Hepatic stellate cell (primary cell): ENCODE measurements at regions not wholly inside any gene's neighbourhood (a gene's known extent, or its start where the extent isn't known, plus 50 kb on each side); places are given as distances from the start of the nearest gene placed in this dataset.

Experiments used
- DNase-seq: peaks from one replicate; pipeline ENCODE4 v3.0.0; 2011; ENCODE audit warnings: low spot score

- no peak for DNase-seq
Observed at GRCh38 chr6:14903176-14904038, 342.5 kb upstream of the JARID2 start.

DNA sequence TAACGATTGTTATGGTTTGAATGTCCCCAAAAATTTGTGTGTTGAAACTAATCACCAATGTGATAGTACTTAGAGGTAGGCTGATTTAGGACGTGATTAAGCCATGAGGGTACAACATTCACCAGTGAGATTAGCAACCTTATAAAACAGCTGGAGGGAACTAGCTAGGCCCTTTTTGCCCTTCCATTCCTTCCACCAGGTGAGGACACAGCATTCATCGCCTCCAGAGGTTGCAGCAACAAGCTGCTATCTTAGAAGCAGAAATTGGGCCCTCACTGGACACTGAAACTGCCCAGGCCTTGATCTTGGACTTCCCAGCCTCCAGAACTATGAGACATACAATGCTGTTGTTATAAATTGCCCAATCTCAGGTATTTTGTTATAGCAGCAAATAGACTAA, 340.7 kb upstream of the JARID2 start:
- no peak for DNase-seq

GRCh38 chr6:14906621-14907020, 339.2 kb upstream of the JARID2 start:
- no peak for DNase-seq

DNA sequence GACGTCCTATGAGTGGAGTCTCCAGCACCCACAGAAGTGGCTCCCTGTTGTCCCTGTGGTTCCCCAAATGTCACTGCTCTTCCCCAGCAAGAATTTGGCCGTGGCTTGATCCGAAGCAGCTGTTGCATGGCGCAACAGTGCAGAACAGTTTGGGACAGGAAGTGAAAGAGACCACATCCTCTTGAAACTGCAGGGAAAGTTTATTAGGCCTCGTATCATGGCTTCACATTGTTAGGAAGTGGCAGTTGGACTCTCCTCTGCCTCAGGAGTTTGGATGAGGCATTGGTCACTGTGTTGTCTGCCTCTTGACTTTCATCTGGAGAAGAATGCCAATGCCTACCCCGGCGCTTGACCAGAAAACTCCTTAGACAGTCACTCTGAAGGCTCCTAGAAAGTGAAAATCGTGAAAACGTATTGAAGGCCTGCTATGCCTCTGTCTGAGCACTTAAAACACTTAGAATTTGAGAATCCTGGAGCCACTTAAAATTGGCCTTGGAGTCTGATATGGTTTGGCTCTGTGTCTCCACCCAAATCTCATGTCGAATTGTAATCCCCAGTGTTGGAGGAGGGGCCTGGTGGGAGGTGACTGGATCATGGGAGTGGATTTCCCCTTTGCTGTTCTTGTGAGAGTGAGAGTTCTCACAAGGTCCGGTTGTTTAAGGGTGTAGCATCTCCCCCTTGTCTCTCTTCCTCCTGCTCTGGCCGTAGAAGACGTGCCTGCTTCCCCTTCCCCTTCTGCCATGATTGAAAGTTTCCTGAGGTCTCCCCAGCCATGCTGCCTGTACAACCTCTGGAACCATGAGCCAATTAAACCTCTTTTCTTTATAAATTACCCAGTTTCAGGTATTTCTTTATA, 334.9 kb upstream of the JARID2 start:
- DNase-seq = no peak

DNA sequence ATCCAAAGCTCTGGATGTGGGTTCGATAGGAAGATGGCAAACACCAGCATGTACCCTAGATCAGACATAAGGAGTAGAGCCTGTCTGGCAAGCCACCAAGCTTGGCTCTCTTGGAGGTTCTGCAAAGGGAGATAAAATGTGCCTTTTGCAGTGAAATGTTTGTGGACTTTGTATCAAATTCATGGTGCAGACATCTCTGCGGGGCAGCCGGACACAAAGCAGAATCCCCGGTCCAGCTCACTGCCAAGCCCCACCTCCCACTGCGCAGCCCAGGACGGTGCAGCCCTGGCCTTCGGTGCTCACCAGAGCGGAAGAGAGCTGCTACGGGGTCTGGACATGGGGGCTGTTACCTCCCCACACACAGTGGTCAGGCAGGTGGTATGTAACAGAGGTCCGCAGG, 333.6 kb upstream of the JARID2 start:
- no peak for DNase-seq

DNA sequence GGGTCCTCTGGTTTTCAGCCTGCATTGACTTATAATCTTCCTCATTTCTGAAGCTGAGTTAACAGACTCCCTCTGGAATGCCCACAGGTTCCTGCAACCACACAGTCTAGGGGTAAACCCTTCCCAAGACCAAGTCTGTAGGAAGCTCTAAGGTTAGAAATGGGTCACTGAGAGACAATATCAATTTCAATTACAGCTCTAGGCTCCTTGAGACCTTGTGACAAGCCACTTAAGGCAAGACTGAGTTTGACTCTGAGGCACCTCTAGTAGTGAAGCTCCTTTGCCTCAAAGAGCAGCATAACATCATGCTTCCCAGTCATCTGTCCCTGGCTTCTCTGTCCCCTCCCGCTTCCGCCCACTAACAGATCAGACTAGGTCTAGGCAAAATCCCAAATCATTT, 333.2 kb upstream of the JARID2 start:
- no peak for DNase-seq

DNA sequence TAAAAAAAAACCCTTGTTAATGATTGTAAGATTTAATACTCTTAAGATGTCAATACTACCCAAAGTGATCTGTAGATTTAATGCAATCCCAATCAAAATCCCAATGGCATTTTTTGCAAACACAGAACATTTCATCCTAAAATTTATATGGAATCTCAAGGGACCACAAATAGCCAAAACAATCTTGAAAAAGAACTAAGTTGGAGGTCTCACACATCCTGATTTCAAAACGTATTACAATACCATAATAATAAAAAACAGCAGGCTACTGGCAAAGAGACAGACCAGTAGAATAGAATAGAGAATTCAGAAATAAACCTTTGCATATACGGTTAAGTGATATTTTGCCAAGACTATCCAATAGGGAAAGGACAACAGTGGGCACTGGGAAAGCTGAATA, 331.9 kb upstream of the JARID2 start:
- no peak for DNase-seq

DNA sequence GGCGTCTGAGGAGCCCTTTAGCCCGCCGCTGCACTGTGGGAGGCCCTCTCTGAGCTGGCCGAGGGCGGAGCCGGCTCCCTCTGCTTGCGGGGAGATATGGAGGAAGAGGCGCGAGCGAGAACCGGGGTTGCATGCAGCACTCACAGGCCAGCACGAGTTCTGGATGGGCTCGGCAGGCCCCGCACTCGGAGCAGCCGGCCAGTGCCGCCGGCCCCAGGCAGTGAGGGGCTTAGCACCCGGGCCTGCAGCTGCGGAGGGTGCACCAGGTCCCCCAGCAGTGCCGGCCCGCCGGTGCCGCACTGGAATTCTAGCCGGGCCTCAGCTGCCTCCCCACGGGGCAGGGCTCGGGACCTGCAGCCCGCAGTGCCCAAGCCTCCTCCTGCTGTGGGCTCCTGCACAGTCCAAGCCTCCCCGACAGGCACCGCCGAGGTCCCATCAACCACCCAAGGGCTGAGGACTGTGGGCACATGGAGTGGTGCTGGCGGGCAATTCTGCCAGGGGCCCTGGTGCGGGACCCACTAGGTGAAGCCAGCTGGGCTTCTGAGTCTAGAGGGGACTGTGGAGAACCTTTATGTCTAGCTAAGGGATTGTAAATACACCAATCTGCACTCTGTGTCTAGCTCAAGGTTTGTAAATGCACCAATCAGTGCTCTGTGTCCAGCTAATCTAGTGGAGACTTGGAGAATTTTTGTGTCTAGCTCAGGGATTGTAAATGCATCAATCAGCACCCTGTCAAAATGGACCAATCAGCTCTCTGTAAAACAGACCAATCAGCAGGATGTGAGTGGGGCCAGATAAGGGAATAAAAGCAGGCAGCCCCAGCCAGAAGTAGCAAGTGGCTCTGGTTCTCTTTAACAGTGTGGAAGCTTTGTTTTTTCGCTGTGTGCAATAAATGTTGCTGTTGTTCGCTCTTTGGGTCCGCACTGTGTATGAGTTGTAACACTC, 329.7 kb upstream of the JARID2 start:
- DNase-seq = no peak

DNA sequence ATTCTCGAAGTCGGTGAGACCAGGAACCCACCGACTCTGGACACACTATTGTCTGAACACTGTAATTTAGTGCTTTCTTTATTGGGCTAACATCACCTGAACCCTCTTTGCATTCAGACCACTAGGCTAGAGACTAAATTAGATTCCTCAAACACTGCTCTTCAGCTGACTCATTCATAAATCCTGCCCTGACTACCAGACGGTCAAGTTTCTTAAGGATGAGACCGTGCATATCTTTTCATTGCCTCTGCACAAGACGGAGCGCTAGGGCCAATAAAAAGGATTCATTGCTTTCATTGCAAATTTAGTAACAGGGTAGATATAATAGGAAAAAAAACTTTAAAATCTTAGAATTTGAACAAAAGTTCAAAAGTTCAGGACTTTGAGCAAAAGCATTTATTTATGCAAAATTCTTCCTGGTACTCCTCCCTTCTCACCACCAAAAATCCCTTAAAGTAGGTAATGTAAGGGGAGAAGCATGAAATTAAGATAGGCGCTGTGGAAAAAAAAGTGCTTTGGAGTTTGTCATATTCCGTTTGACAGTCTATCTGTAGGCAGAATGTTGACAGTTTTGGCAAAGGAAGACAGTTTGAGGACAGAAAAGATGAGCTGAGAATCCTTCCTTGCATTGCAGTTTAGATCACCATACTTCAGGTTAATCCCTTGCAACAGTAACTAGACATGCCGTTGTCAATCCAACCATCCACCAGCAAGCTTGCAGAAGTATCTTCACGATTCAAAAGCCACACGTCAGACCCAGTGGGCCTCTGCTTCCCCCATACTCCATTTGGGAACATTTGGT, 328.6 kb upstream of the JARID2 start:
- DNase-seq = peak; percentile 49

DNA sequence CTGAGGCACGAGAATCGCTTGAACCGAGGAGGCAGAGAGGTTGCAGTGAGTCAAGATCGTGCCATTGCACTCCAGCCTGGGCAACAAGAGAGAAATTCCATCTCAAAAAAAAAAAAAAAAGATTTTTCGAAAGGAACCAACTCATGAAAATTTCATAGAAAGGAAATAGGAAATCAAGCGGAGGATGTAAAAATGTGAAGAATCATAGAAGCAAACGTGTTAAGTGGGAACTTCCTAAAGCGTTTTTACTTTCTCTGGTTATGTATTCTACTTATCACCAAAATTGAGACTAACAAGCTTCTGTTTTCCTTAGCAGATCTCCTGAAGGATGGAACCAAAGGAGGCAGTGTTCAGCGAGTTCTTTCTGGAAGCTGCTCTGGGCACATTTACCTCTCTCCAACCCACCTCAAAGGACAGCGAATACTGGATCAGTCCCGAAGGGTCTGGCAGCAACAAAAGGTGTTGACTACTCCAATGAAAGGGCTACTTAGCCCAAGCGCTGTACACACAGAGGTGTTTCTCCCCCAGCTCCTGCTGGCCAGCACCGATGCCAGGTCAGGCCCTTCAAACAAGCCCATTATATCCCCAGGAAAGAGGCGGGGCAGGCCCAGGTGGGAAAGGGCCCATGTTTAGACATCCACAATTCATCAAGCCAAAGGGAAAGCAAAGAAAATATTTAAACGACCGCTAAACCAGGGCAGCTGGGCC, 327.5 kb upstream of the JARID2 start:
- no peak for DNase-seq

DNA sequence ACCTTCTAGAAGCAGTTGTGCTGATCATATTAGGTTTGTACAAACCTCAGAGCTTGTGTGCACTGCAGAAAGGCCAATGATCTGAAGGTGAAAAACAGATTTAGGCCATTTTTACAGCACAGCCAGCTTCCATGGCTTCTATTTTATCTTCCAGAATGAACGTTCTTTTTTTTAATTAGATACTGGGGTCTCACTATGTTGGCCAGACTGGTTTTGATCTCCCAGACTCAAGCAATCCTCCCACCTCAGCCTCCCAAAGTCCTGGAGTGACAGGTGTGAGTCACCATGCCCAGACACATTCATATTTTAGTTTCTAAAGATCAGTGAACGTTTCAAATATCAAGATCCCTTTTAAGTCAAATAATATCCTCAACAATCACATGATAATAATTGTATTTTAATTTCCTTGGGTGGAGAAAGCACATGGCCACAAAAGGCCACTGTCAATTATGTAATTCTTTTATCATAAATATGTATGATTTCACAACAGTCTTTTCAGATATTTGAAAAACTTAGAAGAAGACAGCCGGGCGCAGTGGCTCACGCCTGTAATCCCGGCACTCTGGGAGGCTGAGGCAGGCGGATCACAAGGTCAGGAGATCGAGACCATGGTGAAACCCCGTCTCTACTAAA, 326.7 kb upstream of the JARID2 start:
- DNase-seq = no peak

DNA sequence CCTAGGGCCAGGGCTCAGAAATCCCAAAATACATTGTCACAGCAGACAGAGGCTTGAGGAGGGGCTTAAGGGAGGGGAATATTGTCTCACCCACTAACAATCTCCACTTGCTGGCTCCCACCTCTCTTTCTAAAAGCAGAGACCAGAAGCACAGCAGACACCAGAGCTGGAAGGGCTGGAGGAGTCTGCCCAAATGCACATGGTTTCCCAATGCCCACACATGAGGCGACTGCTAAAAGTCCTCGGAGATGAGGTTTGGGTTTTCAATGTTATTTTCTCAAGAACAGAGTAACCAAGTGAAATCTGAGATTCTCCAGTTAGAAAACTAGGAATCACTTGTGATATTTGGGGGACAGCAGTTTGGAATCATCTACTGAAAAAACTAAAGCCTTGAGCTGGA, 325.6 kb upstream of the JARID2 start:
- no peak for DNase-seq

GRCh38 chr6:14921170-14921569, 324.7 kb upstream of the JARID2 start:
- DNase-seq = no peak

DNA sequence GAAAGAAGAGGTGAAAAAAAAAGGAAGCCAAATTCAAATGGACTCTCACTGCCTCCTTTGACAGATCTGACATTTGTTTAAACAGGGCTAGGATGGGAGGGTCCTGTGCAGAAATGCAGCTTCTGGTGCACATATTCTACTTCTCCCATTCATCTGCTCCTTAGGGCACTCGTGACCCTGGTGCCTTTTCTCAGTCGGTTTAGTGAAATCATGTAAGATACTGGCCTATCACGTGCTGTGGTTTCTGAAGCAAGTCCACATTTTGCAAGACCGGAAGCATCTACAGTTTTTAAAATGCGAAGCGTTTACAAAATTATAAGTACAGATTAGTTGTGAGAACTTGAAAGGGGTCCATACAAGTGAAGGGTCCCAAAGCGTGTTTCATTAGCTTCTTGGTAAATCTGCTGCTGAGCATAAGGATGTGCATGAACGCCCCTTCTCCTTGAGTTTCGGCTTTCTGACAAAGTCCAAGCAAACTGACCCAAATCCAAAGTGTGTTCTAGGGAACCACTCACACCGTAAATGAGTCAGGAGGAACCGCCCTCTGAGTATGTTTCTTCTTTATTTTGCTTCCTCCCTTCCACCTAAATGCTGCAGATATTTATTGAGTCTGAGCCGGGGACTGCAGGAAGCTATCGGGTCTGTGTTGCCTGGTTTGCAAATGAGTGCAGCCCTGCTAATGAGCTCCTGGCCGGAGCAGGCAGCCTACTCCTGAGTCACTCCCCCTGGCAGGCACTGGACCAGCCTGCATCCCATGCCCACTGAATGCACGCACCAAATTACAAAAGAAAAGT, 323.8 kb upstream of the JARID2 start:
- DNase-seq = no peak

DNA sequence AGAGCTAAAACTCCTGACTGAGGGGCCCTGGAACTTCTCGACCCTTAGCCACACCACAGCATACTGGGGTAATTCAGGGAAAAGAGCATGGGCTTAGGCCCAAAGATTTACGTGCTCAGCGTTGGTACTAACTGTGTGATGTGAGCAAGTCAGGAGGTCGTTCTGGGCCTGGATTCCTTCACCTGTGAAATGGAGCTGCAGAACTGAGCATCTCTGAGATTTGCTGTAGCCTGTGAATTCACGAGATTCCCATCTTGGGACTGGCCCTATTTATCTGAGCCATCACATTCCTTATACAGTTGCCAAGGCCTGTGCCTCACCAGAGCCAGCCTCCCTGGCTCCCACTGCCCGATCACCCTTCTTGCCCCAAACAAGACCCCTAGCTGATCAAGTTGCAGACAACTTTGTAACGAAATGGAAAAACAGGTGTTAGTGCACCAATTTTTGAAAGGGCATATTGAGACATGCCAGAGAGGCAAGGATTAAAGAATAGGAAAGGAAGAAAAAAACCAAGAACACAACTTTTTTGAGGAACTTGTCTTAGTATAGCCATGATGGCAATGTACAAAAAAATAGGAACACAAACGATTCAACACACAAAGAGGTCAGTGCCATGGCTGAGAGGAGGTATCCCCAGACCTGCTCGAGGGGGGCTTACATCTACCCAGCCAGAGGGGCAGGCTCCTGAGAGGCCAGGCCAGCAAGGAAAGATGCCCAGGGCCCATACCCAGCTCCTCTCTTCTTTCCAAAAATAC, 323.0 kb upstream of the JARID2 start:
- no peak for DNase-seq

GRCh38 chr6:14924126-14925024, 321.5 kb upstream of the JARID2 start:
- DNase-seq = no peak

- no peak for DNase-seq
Observed at GRCh38 chr6:14925025-14925698, 320.7 kb upstream of the JARID2 start.
